NCI-H1436 (cell line): ENCODE measurements at regions not wholly inside any gene's neighbourhood (a gene's known extent, or its start where the extent isn't known, plus 50 kb on each side); places are given as distances from the start of the nearest gene placed in this dataset.
A peak's percentile ranks its signal among the peaks of the same experiment; 100 is the strongest.
"Not testable (repeated sequence)": the region's sequence is repeated elsewhere in the genome, so short reads cannot be mapped to it uniquely, and the experiment has no call there.

Experiments used
- DNase-seq: peaks from one replicate; lab custom pipeline; 2025; lab: John Stamatoyannopoulos, UW

DNA sequence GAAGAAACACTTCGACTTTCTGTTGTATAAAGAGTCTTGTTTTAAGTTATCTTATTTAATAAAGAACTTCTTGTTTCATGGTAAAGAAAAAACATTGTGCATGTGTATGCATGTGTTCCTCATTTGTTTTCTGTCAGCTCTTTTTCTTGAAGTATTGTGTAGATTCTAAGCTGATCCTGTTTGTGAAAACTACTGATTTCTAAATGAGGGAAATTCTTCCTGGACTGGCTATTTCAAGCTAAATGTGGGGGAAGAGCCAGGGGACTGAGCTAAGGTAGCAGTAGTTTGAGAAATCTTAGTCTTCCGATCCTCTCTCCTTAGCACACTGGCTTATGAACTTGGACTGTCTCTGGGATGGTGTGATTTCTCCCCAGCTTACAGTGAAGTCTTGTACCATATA is 56.4 kb upstream of the RBMS1 start:
- no peak for DNase-seq

DNA sequence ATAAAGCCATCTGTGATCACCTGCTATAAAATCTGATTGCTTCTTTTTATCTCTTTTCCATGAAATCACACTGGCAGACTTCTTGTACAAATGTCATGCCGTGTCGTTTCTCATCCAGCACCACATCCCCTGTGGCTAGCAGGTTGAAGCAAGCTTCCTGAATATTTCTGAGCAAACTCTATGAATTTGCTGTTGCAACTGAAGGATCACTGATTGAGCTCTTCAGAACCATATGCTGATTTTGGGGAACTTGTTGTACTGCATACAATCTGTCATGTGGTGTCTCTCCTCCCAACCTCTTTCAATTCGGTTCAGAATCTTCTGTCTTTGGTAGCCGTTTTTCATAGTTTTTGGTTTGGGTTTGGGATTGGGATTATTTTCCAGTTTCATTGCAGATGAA is 57.7 kb upstream of the RBMS1 start:
- DNase-seq, result no peak

DNA sequence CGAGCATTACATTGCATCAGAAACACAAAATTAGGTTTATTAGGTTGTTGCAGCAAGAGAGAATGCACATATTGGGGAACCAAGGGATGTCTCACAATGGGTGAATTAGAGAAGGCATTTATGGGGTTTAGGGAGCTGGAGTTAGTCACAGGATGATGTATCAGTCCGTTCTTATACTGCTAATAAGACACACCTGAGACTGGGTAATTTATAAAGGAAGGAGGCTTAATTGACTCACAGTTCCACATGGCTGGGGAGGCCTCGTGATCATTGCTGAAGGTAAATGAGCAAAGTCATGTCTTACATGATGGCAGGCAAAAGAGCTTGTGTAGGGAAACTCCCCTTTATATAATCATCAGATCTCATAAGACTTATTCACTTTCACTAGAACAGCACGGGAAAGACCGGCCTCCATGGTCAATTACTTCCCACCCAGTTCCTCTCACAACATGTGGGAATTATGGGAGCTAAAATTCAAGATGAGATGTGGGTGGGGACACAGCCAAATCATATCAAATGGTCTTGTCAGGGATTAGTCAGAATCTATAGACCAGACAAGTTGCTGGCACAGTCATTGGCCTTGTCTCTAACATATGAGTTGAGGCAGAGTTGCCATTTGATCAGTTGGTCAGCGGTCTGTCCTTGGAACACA is 61.9 kb upstream of the RBMS1 start:
- DNase-seq, result no peak

DNA sequence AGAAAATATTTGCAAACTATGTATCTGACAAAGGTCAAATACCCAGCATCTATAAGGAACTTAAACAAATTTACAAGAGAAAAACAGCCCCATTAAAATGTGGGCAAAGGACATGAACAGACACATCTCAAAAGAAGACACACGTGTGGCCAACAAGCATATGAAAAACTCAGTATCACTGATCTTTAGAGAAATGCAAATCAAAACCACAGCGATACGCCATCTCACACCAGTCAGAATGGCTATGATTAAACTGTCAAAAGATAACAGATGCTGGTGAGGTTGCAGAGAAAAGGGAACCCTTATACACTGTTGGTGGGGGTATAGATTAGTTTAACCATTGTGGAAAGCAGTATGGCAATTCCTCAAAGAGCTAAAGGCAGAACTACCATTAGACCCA is 64.3 kb upstream of the RBMS1 start:
- no peak for DNase-seq

DNA sequence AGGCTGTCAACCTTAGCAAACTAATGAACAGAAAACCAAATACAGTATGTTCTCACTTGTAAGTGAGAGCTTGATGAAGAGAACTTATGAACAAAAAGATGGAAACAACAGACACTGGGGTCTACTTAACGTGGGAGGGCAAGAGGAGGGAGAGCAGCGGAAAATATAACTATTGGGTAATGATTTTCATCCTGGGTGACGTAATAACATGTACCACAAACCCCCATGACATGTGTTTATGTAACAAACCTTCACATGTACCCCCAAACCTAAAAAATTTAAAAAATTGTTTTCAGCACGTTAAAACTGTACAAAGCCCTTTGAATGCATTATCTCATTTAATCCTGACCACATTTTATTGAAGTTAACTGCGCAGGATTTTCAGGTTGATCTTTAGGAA is 64.9 kb upstream of the RBMS1 start:
- no peak for DNase-seq

DNA sequence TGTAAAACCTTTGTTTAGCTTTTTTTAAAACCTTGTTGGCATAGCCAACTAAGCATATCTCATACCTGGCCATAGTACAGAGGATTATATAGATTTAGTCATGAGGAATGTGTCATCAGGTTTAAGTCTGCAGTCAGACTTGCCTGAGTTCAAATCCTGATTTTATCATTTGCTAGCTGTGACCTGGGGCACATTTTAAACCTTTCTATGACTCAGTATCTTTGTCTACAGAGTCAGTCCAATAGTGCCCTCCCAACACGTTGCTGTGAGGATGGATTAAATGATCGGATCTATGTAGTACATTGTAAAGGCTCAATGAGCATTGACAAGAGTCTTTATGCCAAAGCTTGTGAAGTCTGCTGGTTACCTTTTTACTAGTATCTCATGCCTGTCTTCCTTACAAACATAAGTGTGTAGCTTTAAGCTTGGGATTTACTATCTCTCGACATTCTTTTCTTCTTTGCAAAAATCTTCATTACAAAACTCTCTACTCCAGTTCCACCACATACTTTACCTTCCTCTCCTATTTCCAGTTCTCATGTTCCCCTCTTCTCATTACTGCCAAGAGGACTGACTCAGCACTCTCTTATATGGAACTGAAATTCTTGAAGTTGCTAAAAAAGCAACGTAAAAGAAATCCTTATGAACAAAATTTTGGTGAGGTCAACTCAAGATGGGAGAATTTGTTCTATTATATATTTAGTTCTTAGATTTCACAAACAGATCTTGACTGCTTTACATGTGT is 68.1 kb upstream of the RBMS1 start:
- no peak for DNase-seq

DNA sequence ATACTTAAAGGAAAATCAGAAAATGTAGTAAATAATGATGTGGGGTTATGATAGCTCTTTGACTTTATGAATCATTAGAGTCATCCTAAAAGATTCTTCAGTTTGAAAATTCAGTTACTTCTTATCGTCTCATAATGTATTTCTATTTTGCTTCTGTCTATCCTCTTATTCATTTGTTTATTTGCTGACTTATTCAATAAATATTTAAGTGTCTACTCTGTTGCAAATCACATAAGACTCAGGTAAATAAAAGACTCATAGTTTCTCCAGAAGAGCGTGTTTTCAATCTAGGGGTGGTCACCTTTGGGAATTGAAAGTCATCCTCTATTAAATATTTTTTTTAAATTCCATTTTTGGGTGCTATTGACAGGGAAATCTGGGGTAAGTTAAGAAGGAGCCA is 69.1 kb upstream of the RBMS1 start:
- no peak for DNase-seq

DNA sequence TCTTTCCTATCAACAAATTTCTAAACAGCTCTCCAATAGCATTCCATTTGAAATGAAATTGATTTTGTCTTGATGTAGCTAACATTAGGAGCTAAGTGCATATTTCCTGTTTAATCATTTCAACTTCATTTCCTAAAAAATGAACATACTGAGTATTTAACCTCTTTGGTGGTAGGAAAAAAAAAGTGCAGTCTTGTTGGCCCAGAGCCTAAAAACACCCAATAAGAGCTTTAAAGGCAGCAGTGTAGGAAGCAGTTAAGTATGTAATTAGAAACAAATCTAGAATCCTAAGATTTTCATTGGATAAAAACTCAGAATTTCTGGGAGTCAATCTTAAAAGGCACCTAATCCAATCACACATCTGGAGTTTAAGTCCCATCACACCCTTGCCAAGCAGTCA is 71.0 kb upstream of the RBMS1 start:
- DNase-seq, result no peak

DNA sequence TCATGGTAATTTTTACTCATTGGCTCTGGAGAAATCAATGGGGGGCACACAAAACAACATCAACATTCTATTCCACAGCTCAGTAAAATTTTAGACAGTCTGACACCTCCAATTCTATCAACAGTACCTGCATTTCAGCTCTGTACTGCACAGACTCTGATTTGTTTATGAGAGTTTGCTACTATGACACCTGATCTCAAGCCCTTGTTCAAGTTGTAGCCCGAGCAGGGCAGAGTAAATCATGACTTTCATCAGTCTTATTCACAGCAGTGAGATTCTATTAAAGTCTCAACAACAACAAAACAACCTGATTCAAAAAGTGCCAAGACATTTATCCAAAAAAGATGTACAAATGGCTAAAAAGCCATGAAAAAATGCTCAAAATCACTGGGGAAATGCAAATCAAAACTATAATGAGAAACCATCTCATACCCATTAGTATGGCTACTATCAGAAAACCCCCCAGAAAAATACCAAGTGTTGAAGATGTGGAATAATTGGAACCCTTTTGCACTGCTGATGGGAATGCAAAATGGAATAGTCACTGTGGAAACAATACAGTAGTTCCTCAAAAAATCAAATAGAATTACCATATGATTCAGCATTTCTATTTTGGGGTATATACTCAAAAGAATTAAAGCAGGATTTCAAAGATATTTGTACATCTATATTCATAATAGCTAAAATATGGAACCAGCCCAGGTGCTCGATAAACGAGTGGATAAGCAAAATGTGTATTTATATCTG is 71.7 kb upstream of the RBMS1 start:
- no peak for DNase-seq

DNA sequence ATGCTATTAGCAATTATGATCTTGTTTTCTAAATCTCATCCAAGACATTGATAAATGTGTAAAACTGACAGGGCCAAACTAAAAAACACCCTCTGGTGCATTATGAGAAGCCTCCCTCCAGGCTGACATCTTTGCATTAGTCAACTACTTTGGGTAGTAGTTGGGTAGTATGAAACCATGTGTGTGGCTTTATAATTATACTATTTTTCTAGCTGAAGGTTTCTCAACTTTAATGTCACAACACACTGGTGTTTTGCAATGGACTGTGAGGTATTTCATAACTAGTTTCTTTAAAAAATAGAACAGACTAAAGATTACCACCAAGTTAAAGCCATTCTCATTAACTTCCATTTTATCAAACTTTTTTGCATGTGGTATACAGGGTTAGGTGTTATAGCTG is 73.1 kb upstream of the RBMS1 start:
- DNase-seq, result no peak

DNA sequence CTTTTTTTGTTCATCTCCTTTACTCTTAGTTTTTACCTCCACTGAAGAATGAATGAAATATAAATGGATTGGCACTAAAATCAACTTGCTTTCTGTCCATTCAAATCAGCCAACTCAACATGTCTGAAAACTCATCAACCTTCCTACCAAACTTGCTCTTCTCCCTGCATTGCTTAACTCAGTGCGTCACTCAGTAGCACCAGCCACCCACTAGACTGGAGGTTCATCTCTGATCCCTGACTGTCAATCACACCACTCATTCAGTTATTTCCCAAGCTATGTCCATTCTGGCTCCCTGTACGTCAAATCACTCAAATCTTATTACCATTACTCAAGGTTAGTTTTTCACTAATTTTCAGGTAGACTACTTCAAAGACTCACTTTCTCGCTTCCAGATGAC is 75.2 kb upstream of the RBMS1 start:
- no peak for DNase-seq

DNA sequence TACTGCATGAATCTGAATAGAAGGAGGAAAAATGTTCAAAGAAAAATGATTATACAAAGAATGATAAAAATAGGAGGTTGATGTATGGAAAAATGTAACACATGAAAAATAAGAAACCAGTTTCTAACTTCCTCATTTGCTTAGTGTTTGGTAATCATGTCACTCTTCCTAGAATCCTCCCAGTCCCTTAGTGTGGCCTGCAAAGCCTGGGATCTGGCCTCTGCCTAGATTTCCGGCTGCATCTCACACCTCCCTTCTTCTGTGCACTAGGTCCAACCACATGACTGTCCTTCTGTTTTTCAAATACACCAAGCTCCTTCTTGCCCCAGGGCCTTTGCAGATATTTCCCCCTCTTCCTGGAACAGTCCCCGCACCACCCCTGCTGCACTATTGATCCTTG is 76.8 kb upstream of the RBMS1 start:
- no peak for DNase-seq

DNA sequence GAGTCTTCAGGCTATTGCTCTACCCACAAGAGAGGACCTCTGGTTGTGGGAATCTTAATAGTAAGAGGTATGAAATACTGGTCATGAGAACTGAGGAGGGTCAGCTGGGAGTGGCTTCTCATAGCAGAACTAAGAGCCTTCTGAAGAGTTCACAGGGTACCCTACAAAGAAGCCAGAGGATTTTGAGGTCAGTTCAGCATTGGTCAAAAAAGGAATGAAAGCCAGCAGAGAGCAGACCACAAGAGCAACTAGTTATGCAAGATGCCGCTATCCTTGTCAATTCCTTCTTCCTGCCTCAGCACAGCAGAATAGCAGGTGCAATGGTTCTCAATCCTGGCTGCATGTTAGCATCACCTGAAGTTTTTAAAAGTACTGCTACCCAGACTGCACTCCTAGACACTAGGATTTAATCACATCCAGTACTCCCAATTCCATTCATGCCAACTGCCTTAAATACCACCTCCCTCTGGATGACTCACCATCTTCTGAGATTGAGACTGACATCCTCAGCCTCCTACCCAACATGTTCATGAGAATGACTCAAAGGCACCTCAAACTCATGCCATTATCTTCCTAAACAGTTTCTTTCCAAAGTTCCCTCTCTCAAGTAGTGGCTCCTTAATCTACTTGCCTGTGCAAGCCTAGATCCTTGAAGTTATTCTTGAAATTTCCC is 81.0 kb upstream of the RBMS1 start:
- DNase-seq, result no peak

DNA sequence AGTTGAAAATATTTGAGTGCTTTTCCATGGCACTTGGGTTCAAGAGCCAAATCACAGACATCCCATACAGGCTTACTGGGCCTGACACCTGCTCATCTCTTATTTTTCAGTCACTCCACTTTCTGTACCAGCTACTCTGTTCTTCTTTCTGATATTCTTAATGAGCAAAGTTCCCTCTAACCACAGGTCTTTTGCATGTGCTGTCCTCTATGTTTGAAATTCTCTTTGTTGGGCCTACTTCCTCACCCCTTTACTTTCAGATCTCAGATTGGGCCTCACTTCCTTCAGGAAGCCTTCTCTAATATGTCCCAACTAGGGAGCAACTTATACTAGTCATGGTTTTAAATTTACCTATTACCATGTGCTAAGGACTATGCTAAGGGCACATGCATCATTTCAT is 81.8 kb upstream of the RBMS1 start:
- no peak for DNase-seq

DNA sequence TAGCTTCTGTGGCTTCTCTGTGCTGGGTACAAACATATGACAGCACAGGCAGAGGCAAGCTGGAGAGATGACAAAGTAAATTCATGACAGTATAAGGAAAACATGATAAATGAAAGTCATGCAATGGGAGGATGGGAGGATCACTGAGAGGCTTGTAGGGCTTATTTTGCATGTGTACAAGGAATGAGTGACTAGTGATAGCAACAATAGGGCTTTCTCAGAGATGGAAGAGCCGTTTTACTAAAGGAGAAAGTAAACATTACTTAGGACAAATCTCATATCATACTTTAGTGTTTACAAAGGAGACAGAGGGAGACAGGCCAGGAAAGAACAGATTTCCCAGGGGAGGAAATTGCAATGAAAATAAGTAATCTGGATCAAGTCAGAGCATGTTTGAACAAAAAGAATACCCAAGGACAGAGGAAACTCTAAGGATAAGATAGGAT is 82.5 kb upstream of the RBMS1 start:
- peak; percentile 13 for DNase-seq

DNA sequence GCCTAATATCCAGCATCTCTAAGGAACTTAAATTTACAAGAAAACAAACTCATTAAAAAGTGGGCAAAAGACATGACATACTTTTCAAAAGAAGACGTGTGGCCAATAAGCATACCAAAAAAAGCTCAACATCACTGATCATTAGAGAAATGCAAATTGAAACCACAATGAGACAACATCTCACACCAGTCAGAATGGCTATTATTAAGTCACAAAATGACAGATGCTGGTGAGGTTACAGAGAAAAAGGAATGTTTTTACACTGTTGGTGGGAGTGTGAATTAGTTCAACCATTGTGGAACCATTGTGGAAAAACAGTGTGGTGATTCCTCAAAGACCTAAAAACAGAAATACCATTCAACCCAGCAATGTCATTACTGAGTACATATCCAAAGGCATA is 83.5 kb upstream of the RBMS1 start:
- DNase-seq, result not testable (repeated sequence)

DNA sequence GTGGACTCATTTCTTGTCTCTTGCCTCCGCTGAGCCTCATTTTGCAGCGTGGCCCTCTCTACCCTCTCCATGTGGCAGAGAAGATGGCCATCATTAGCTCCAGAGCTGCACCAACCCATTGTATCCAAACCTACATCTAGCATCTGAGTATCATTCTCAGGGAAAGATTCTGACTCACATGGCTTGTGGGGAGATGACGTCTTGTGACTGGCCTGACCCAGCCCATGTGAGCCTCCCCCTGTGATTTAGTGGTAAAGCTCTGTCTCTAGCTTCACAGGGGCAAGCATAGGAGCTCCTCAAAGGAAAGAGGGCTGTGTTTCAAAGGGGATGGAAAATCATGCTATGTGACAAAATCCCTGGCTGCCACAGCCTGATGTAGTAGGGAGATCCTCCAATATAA is 87.4 kb upstream of the RBMS1 start:
- DNase-seq, result no peak

DNA sequence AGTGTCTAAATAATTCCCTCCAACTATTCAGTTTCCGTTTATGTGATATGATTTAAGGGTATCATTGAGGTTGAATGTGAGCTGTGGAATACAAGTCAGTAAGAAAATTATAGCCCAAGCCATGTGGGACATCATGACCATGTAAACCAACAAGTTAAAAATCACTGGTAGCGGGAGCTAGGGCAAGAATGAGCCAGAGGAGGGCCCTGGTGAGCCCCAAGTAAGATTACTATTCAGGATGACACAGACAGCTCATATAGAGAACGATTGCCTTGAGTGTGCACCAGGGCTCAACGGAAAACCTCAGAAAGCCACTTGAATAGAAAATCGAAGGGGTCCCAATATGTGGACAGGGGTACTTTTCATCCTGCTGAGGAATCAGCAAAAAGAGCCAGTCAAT is 87.8 kb upstream of the RBMS1 start:
- no peak for DNase-seq

DNA sequence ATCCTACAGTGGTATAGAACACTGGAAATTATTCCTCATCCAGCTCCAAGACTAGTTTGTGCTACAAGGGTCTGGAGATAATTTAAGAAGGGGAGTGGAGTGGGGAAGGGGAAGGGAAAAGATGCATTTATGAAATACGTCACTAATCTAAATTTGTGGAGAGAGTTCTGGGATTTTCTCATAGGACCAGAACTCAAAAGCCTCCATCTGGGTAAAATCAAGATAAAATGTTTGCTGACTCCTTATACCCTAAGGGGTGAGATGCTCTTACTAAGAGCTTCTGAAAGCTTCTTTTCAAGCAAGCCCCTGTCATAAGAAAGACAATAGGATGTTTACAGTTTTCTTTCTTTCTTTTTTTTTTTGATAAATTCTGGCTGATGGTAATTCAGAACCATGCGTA is 88.5 kb upstream of the RBMS1 start:
- DNase-seq, result no peak

DNA sequence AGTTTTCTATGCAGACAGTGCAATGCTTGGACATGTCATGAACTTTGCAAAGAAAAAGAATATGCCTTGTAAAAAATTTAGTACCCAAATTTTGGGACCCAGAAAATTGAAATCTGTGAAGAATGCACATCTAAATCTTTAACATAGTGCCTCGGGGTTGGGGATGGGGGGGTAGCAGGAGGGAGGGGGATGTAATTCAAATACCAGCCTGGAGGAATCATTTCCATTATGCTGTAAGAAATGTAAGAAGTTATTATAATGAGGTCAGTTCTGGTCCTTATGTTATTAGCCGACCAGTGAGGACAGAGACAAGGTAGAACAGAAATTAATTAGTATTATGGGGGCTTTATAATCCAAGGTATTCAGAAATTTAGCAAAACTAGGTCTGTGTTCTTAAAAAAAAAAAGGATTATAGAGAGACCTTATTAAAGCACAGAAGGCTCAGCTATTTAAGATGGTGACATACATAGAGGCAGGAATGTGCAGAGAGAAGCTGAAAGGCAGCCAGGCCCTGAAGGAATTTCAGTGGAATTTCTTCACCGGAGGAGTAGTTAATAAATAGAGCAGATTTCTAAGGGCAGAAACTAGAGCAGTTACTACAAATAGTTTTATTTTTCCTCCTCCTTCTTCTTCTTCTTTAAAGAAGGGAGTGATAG is 89.0 kb upstream of the RBMS1 start:
- no peak for DNase-seq

DNA sequence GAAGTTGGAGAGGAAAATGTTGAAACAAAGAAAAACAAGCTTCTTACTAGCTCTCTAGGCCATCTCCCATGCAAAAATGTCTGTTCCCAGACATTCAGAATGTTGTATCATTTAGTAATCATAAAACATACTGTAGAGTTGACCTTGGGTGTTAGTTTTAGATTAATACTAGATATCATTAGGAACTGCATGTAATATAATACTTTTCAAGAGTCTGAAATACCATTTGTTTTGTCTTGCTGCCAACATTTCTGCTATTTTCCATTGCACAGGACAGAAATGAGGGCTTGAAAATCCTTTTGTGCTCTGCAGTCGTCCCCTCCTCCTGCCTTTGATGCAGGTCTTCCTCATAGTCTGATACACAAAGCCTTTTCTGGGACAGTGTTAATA is 89.5 kb upstream of the RBMS1 start:
- DNase-seq, result no peak

DNA sequence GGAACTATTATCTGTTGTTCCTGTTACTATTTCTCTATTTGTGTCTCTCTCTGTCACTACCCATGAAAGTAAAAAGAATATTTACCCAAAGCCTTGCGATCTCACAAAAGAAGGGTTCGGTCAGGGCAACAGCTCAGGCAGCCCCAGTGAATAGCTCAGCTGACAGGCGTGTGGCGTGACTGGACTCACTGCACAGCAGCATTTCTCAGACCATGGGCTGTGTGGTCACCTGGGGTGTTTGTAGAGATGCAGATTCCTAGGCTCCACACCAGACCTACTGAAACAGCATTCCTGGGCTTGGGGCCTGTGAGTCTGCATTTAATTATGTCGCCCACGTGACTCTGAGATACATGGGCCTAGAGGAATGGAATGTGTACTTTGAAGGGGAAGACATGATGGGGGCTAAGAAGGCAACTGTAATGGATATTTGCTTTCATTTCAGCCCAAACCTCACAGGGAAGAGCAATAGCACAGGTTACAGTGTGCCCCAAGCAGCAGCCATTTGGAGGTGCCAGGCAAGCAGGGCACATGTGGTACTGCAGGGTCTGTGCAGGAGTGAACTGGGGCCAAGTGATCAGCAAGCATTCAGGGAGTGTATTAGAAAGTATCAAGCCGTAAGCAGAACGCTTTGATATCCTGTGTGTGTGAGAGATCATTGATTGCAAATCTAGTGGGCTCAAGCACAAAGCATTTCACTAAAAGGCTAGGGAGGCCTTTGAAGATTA is 90.4 kb upstream of the RBMS1 start:
- no peak for DNase-seq
